SJSA1 (cell line): ENCODE measurements at regions not wholly inside any gene's neighbourhood (a gene's known extent, or its start where the extent isn't known, plus 50 kb on each side); places are given as distances from the start of the nearest gene placed in this dataset.

ENCODE experiments used
- DNase-seq, 2 experiments: peaks; one replicate each; pipeline ENCODE4 v3.0.0-alpha.2; 2015 to 2020; ENCODE audit warnings: low spot score in 2 of 2, low read depth in 1 of 2
- H3K27ac ChIP-seq: fragments of 250-450 bp; sonication (Bioruptor Pico); 2 replicates; pipeline ENCODE4 v1.5.1; 2020; ENCODE audit warnings: mild to moderate bottlenecking, moderate library complexity
- H3K27me3 ChIP-seq: fragments of 250-450 bp; sonication (Bioruptor Pico); replicated peaks from 2 replicates; pipeline ENCODE4 v1.5.1; 2020; ENCODE audit warnings: mild to moderate bottlenecking, moderate library complexity
- H3K36me3 ChIP-seq: fragments of 250-450 bp; sonication (Bioruptor Pico); 2 replicates; pipeline ENCODE4 v1.5.1; 2020; ENCODE audit warnings: mild to moderate bottlenecking
- H3K4me1 ChIP-seq: fragments of 250-450 bp; sonication (Bioruptor Pico); replicated peaks from 2 replicates; pipeline ENCODE4 v1.6.1; 2021; ENCODE audit warnings: mild to moderate bottlenecking
- H3K4me3 ChIP-seq: fragments of 250-450 bp; sonication (Bioruptor Pico); 2 replicates; pipeline ENCODE4 v1.5.1; 2020; ENCODE audit warnings: mild to moderate bottlenecking
- H3K9me3 ChIP-seq: fragments of 250-450 bp; sonication (Bioruptor Pico); replicated peaks from 2 replicates; pipeline ENCODE4 v1.5.1; 2020; ENCODE audit warnings: mild to moderate bottlenecking

DNA sequence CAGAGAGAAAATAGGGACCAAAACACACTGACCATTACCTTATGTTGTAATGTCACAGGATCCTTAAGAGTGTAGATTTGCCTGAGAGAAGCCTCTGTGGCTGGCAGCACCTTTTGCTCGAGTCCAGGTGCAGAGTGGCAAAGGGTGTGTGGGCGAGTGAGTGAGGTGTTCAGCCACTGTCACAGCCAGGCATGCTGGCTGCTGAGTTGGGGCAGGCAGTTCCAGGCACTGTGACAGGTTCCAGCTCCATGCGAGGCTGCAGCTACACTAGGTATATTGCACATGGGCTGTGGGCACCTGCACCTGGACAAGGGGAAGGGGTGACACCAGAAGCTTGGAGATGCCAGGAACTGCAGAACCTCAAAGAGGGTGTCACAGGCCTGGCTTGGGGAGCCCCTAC, 1370.4 kb upstream of the PRMT6 start:
- Histone ChIP-seq H3K36me3 (no peaks in the 10 kb centered on the region), H3K4me3 (no peak overlapping the region), H3K9me3 (0 out of 2 replicates have a peak, but pooled peaks cover 3% of the 10 kb centered on the region), H3K27me3 (no peaks in the 10 kb centered on the region), H3K27ac (no peak overlapping the region), H3K4me1 (no peaks in the 10 kb centered on the region)
- DNase-seq, result no peak

DNA sequence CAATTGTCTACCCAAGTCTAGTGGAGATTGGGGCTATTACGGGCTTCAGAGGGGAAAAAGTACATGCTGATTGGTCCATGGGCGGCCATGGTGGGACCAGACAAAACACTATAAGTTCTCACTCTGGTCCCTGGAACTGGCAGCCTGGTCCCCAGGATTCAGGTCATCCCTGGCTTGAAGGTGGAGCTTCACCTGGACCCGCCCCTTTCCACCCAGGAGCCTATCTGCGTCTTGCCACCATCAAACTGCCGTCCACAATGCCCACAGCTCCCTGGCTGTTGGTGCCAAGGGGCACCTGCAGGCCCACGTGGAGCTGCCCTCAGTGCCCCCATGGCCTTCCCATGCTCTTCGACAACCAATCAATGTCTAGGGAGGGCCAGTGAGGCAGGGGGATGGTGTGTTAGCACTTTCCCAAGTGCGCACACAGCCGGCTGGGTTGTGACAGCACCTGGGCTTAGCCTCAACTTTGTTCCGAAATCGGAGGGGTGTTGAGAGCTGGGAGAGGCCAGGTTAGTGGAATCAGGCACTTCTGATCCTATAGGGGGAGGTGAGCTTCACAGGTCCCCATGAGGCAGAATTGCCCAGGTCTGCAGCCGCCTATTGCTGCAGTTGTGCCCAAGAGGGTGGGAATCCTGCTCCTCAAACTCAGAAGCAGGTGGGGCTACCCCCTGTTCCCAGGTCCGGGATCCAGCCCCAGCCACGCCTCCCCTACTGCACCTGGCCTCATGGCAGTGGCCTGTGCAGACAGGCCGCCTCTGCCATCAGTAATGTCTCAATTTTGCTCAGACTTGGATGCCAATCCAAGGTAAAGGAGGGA, 1369.4 kb upstream of the PRMT6 start:
- H3K27ac ChIP-seq, result no peak overlapping the region
- no peaks in the 10 kb centered on the region for H3K36me3 ChIP-seq
- no peaks in the 10 kb centered on the region for H3K4me1 ChIP-seq
- no peaks in the 10 kb centered on the region for H3K27me3 ChIP-seq
- H3K9me3 ChIP-seq, result 0 out of 2 replicates have a peak, but pooled peaks cover 3% of the 10 kb centered on the region
- H3K4me3 ChIP-seq, result no peak overlapping the region
- no peak for DNase-seq

DNA sequence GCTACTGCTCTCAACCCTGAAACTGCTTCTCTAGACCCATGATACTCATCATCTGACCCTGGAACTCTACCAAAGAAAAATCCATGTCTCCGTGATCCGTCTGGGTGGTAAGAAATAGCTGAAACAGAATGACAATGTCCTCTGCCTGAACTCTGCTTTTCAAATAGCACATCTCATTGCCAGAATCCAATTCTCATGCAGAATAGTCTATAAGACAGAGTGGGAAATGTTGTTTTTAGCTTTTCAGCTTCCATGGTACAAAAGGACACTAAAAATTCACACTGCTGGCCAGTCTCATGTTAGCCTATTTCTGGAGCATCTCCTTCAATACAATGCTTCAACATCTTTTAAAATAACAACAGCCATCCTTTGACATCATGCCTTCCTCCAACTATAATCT, 1355.8 kb upstream of the PRMT6 start:
- no peak for DNase-seq
- H3K36me3 ChIP-seq, result no peaks in the 10 kb centered on the region
- H3K4me1 ChIP-seq, result no peaks in the 10 kb centered on the region
- H3K27ac ChIP-seq, result no peak overlapping the region
- no peaks in the 10 kb centered on the region for H3K27me3 ChIP-seq
- no peak overlapping the region for H3K4me3 ChIP-seq
- no peaks in the 10 kb centered on the region; the same call in 1 of the 2 replicates for H3K9me3 ChIP-seq

DNA sequence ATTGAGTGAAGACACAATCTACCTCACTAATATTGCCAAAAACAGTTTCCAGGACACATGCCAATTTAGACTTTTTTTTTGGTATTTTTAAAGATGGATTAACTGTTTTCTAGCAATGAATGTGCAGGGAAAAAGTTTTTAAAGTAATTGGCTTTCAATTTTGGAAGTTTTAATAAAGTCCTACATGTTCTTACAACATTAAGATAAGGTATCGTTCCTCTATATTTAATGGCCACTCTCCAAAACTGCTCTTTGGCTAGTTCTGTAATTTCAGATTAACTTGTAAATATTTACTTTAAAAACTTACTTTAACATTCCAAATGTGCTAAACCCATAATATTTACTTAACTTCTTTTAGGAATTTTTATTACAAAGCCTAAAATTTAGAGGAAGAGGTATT, 1332.2 kb upstream of the PRMT6 start:
- no peak for DNase-seq
- H3K9me3 ChIP-seq, result no peaks in the 10 kb centered on the region
- no peak overlapping the region for H3K4me3 ChIP-seq
- no peaks in the 10 kb centered on the region for H3K27me3 ChIP-seq
- no peaks in the 10 kb centered on the region for H3K4me1 ChIP-seq
- H3K36me3 ChIP-seq, result no peaks in the 10 kb centered on the region
- no peak overlapping the region for H3K27ac ChIP-seq

GRCh38 chr1:105730701-105731100, 1325.8 kb upstream of the PRMT6 start:
- no peak for DNase-seq
- H3K27me3 ChIP-seq, result no peaks in the 10 kb centered on the region
- 0 out of 2 replicates have a peak, but pooled peaks cover 2% of the 10 kb centered on the region for H3K9me3 ChIP-seq
- H3K4me3 ChIP-seq, result no peak overlapping the region
- H3K27ac ChIP-seq, result no peak overlapping the region
- H3K36me3 ChIP-seq, result no peaks in the 10 kb centered on the region
- H3K4me1 ChIP-seq, result no peaks in the 10 kb centered on the region

DNA sequence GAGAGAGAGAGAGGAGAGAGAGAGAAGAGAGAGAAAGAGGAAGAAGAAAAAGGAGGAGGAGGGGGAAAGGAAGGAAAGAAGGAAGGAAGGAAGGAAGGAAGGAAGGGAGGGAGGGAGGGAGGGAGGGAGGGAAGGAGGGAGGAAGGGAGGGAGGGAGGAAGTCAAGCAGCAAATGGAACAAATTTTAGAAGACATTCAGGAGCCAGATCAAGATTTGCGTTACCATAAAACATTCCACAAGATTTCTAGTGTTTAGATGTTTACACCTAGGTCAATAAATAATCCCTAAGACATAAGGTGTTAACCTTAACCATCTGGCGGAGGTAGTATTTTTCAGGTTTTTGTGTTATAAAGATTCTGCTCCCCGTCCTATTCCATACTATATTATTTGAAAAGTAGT, 1320.1 kb upstream of the PRMT6 start:
- Histone ChIP-seq H3K4me3 (no peak overlapping the region), H3K36me3 (no peaks in the 10 kb centered on the region), H3K27ac (no peak overlapping the region), H3K9me3 (0 out of 2 replicates have a peak, but pooled peaks cover 2% of the 10 kb centered on the region), H3K27me3 (no peaks in the 10 kb centered on the region), H3K4me1 (no peaks in the 10 kb centered on the region)
- DNase-seq, result no peak

GRCh38 chr1:105779727-105780126, 1276.7 kb upstream of the PRMT6 start:
- no peaks in the 10 kb centered on the region for H3K4me1 ChIP-seq
- no peaks in the 10 kb centered on the region for H3K9me3 ChIP-seq
- DNase-seq, result no peak
- no peaks in the 10 kb centered on the region for H3K36me3 ChIP-seq
- H3K4me3 ChIP-seq, result no peak overlapping the region
- no peaks in the 10 kb centered on the region for H3K27me3 ChIP-seq
- no peak overlapping the region for H3K27ac ChIP-seq

DNA sequence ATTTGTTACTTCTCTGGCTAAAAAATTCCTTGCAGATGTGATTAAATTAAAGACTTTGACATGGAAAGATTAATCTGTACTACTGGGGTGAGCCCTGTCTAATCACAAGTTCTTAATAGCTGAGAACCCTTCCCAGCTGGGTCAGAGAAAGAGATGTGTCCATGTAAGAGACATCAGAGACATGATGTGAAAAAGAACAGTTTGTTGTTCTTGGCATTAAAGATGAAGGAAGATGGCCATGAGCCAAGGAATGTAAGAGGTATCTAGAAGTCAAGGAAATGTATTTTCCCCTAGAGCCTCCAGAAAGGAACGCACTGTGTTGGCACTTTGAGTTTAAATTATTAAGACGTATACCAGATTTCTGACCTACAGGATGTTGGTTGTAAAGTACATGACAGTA, 1271.5 kb upstream of the PRMT6 start:
- Histone ChIP-seq H3K27ac (no peak overlapping the region), H3K27me3 (no peaks in the 10 kb centered on the region)

DNA sequence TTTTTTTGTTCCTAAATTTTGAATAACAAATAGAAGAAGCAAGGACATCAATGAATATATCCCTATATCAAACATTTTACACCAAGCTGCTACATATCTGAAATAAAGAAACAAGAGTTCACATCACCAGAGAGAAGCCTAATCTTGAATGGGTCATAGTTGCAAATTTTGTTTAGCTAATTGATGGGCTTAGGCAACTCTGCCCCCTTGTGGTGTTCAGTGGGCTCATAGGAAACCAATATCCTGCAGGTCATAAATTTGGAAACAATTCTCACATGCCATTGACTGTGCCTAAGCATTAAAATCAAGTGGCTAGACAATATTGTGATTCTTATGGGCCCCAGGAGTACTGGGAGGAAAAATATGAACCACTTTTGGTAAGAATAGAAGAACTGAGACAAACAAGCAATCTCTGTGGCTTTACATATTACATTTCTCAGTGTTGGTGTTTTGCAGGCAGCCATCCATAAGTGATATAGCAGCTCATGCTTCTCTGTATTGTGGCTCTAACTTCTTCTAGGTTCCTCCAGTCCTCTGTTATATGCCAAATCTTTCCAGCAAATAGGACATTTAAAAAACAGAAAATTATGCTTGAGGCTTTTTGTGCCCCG, 1262.8 kb upstream of the PRMT6 start:
- no peak for DNase-seq
- no peaks in the 10 kb centered on the region for H3K4me1 ChIP-seq
- H3K27ac ChIP-seq, result no peak overlapping the region
- no peak overlapping the region for H3K4me3 ChIP-seq
- no peaks in the 10 kb centered on the region for H3K9me3 ChIP-seq
- no peaks in the 10 kb centered on the region for H3K36me3 ChIP-seq
- H3K27me3 ChIP-seq, result no peaks in the 10 kb centered on the region

More for the DNA sequence above, 1271.5 kb upstream of the PRMT6 start:
- 0 out of 2 replicates have a peak, but pooled peaks cover 3% of the 10 kb centered on the region for H3K9me3 ChIP-seq
- no peak overlapping the region for H3K4me3 ChIP-seq
- no peaks in the 10 kb centered on the region for H3K36me3 ChIP-seq
- no peaks in the 10 kb centered on the region for H3K4me1 ChIP-seq
- no peak for DNase-seq

DNA sequence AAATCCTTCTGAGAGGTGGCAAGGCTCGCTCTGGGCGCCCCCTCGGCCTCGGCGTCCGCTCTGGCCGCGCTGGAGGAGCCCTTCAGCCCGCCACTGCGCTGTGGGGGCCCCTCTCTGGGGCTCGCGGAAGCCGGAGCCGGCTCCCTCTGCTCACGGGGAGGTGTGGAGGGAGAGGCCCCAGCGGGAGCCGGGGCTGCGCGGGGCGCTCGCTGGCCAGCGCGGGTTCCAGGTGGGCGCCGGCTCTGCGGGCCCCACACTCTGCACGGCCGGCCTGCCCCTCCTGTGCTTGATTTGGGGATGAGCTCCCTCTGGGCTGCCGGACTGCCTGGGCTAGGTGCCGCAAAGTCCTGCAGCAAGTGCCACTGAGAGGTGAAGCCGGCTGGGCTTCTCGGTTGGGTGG, 1260.7 kb upstream of the PRMT6 start:
- H3K27ac ChIP-seq, result no peak overlapping the region
- H3K4me1 ChIP-seq, result no peaks in the 10 kb centered on the region
- H3K9me3 ChIP-seq, result no peaks in the 10 kb centered on the region
- no peaks in the 10 kb centered on the region for H3K27me3 ChIP-seq
- no peaks in the 10 kb centered on the region for H3K36me3 ChIP-seq
- no peak overlapping the region for H3K4me3 ChIP-seq
- no peak for DNase-seq

DNA sequence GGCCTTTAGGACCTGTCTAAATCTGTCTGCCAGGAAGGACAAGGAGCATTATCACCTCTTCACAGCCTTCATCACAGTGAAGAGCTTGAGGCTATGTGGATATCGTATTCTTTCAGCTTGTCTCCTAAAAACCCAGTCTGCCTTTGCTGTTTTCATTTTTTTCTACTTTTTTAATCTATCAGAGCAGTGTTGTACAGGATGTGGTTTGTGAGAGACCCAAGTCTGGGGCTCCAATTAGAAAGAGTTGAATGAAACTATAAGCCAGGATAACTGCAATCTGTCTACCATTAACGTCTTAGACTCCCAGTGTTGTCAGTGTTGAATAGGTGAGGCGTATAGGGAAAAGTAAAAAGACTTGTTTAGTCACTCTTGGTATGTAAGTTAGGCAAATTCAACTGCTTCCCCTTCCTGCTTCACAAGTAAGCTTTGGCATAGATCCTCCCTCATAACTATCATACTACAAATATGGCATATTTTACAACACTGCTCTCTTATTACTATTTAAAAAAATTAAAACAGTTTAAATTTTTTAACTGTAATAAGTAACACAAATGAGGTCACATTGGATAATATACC, 1225.8 kb upstream of the PRMT6 start:
- Histone ChIP-seq H3K36me3 (no peaks in the 10 kb centered on the region), H3K27me3 (no peaks in the 10 kb centered on the region), H3K9me3 (0 out of 2 replicates have a peak, but pooled peaks cover 2% of the 10 kb centered on the region), H3K27ac (no peak overlapping the region), H3K4me1 (no peaks in the 10 kb centered on the region), H3K4me3 (no peak overlapping the region)
- no peak for DNase-seq

DNA sequence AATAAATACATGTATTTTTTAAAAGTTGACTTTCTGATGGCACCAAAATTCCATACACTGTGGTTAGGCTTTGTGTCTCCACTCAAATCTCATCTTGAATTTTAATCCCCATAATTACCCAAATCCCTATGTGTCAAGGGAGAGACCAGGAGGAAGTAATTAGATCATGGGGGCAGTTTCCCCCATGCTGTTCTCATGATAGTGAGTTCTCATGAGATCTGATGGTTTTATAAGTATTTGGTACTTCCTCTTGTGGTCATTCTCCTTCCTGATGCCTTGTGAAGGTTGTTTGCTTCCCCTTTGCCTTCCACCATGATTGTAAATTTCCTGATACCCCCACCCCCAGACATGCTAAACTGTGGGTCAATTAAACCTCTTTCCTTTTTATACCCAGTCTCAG, 1218.4 kb upstream of the PRMT6 start:
- no peak overlapping the region for H3K27ac ChIP-seq
- no peaks in the 10 kb centered on the region for H3K27me3 ChIP-seq
- no peaks in the 10 kb centered on the region for H3K4me1 ChIP-seq
- H3K9me3 ChIP-seq, result no peaks in the 10 kb centered on the region
- H3K36me3 ChIP-seq, result no peaks in the 10 kb centered on the region
- no peak for DNase-seq
- H3K4me3 ChIP-seq, result no peak overlapping the region

GRCh38 chr1:105865546-105865945, 1190.9 kb upstream of the PRMT6 start:
- Histone ChIP-seq H3K27ac (no peak overlapping the region), H3K4me1 (no peaks in the 10 kb centered on the region), H3K36me3 (no peaks in the 10 kb centered on the region), H3K4me3 (no peak overlapping the region), H3K27me3 (no peaks in the 10 kb centered on the region), H3K9me3 (peaks cover 2% of the 10 kb centered on the region; the same call in 1 of the 2 replicates)
- no peak for DNase-seq

GRCh38 chr1:105872817-105873216, 1183.7 kb upstream of the PRMT6 start:
- no peaks in the 10 kb centered on the region for H3K4me1 ChIP-seq
- H3K9me3 ChIP-seq, result 0 out of 2 replicates have a peak, but pooled peaks cover 2% of the 10 kb centered on the region
- H3K36me3 ChIP-seq, result no peaks in the 10 kb centered on the region
- DNase-seq, result no peak
- H3K27ac ChIP-seq, result no peak overlapping the region
- no peak overlapping the region for H3K4me3 ChIP-seq
- H3K27me3 ChIP-seq, result no peaks in the 10 kb centered on the region
